ENCODE measurements at regions not wholly inside any gene's neighbourhood (a gene's known extent, or its start where the extent isn't known, plus 50 kb on each side); places are given as distances from the start of the nearest gene placed in this dataset.

DNA sequence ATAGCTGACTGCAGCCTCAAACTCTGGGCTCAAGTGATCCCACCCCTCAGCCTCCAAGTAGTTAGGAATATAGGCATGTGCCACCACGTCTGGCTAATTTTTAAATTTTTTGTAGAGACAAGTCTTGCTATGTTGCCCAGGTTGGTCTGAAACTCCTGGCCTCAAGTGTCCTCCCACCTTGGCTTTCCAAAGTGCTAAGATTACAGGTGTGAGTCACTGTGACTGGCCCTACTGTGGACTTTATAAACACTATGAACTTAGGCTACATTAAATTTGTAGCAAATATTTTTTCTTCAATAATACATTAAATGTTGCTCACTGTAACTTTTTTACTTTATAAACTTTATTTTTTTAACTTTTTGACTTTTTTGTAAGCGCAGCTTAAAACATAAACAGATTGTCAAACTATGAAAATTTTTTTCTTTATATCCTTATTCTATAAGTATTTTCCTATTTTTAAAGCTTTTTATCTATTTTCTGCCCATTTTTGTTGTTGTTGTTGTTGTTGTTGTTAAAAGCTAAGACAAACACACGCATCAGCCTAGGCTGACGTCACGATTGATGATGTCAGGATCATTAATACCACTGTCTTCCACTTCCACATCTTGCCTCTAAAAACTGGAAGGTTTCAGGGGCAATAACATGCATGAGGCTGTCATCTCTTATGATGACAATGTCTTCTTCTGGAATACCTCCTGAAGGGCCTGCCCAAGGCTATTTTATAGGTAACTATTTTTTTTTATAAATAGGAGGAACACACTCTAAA is 204.2 kb downstream of the KLF5 start:
- TF ChIP-seq, protein P1, sequence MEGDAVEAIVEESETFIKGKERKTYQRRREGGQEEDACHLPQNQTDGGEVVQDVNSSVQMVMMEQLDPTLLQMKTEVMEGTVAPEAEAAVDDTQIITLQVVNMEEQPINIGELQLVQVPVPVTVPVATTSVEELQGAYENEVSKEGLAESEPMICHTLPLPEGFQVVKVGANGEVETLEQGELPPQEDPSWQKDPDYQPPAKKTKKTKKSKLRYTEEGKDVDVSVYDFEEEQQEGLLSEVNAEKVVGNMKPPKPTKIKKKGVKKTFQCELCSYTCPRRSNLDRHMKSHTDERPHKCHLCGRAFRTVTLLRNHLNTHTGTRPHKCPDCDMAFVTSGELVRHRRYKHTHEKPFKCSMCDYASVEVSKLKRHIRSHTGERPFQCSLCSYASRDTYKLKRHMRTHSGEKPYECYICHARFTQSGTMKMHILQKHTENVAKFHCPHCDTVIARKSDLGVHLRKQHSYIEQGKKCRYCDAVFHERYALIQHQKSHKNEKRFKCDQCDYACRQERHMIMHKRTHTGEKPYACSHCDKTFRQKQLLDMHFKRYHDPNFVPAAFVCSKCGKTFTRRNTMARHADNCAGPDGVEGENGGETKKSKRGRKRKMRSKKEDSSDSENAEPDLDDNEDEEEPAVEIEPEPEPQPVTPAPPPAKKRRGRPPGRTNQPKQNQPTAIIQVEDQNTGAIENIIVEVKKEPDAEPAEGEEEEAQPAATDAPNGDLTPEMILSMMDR (IDR thresholded peaks at IDR 0.05): no peak
- CTCF ChIA-PET: no interaction called here
- intact Hi-C loops (cut with micrococcal nuclease): no loop called here

DNA sequence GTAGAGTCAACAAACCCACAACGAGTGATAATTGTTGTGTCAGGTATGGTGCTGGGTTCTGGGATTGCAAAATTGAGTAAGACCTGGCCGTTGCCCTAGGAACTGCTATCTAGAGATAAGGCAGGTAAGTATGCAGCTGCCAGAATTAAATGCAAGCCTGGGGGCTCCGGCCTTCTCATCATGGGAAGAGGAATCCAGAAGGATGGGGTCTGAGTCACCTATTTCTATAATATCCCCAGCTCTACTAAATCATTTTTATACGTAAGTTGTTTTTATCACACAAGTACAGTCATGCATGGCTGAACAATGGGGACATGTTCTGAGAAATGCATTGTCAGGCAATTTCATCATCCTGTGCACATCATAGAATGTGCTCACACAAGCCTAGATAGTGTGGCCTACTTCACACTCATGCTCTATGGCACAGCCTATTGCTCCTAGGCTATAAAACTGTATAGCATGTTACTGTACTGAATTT is 203.0 kb downstream of the KLF5 start:
- H3K27me3 Mint-ChIP-seq: no peaks in the 10 kb centered on the region
- TF ChIP-seq, protein P1 (IDR thresholded peaks at IDR 0.05): no peak
- no peak overlapping the region for H3K4me3 Mint-ChIP-seq
- POLR2A ChIA-PET: no interaction called here
- no peaks in the 10 kb centered on the region for H3K9me3 Mint-ChIP-seq
- no peaks in the 10 kb centered on the region for H3K36me3 Mint-ChIP-seq (ENCODE audit: low read depth)
- no peaks in the 10 kb centered on the region for H3K4me1 Mint-ChIP-seq (ENCODE audit: low read depth)
- DNase-seq: no peak
- no peak overlapping the region for H3K27ac Mint-ChIP-seq
- no peak for ATAC-seq
- intact Hi-C loops (cut with micrococcal nuclease): no loop called here
- CTCF ChIA-PET: no interaction called here

More for the DNA sequence above, 204.2 kb downstream of the KLF5 start:
- Mint-ChIP-seq H3K27me3 (no peaks in the 10 kb centered on the region), H3K9me3 (no peaks in the 10 kb centered on the region), H3K27ac (no peak overlapping the region), H3K36me3 (ENCODE audit: low read depth) (no peaks in the 10 kb centered on the region), H3K4me1 (ENCODE audit: low read depth) (no peaks in the 10 kb centered on the region), H3K4me3 (no peak overlapping the region)
- no peak for ATAC-seq
- DNase-seq: no peak
- POLR2A ChIA-PET: interaction anchor here (0.7 kb wide), 1 partner anchor 782 kb away, joined by 4 read pairs; no protein-coding TSS in a partner anchor

DNA sequence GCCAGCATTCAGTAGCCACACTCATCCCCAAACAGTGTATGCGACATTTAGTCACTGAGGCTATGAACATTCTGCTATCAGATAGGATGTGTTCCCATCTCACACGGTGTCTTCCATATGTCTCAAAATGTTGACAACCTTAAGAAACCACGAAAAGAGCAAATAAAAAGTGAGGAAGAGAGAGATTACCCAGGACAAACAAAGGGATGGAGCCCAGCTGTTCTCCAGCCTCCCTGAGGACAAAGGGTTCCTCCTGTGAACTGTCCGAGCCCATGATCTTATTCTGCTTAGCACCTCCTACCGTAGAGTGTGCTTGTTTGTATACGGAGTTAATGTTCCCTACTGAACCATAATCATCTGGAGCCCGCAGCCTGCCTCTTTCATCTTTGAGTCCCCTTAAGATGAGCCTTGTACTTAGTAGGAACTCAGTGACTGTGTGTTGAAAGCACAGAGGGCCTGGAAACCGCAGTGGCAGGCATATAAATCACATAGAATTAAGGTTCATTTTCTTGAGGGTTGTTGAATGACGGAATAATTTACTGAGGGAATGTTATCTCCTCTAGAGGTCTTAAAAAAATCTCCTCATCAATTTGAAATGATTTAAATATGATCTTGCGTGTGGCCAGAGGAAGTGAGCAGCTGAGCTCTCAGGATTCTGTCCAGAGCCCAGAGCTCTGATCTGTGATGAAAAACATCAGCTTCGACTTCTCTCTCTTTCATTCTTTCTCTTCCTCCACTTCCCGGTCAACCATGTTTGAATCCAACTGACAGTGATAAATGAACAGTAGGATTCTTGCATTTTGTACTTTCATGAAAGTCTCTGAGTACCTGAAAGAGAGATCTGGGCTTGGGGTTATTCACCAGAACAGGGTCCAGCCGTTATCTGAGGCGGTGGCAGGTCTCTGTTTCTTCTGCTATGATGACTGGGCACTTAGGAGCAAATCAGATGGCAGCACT is 200.5 kb downstream of the KLF5 start:
- H3K36me3 Mint-ChIP-seq (ENCODE audit: low read depth): no peaks in the 10 kb centered on the region
- TF ChIP-seq, protein P1 (IDR thresholded peaks at IDR 0.05): no peak
- ChIA-PET CTCF (no interaction called here), POLR2A (interaction anchor here (0.5 kb wide), 1 partner anchor 224 kb away, joined by 3 read pairs; no protein-coding TSS in a partner anchor)
- no peak for ATAC-seq
- H3K4me3 Mint-ChIP-seq: no peak overlapping the region
- no peak overlapping the region for H3K27ac Mint-ChIP-seq
- intact Hi-C loops (cut with micrococcal nuclease): no loop called here
- no peaks in the 10 kb centered on the region for H3K9me3 Mint-ChIP-seq
- DNase-seq: no peak
- H3K4me1 Mint-ChIP-seq (ENCODE audit: low read depth): no peaks in the 10 kb centered on the region
- no peaks in the 10 kb centered on the region for H3K27me3 Mint-ChIP-seq

DNA sequence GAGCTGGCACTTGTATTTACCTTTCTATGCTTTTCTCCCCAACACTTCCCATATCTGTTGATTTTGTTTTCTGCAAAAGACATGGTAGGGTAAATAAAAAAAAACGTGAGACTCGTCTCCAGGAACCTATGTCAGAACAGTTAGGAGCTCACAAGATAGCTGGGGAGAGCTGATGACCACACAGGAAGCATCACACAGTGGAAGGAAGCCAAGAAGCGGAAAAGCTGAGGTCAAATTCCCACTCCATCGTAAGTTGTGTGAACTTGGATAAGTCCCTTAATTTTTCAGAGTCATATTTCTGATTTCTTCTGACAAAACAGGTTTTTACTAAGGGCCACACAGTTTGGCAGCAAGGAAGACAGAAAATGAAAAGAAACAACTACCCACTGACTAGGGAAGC is 199.6 kb downstream of the KLF5 start:
- CTCF ChIA-PET: no interaction called here
- H3K4me1 Mint-ChIP-seq (ENCODE audit: low read depth): no peaks in the 10 kb centered on the region
- DNase-seq (no peak), ATAC-seq (no peak)
- intact Hi-C loops (cut with micrococcal nuclease): no loop called here
- no peak overlapping the region for H3K27ac Mint-ChIP-seq
- no peak overlapping the region for H3K4me3 Mint-ChIP-seq
- no peaks in the 10 kb centered on the region for H3K27me3 Mint-ChIP-seq
- no peaks in the 10 kb centered on the region for H3K9me3 Mint-ChIP-seq
- TF ChIP-seq, protein P1 (IDR thresholded peaks at IDR 0.05): no peak
- no peaks in the 10 kb centered on the region for H3K36me3 Mint-ChIP-seq (ENCODE audit: low read depth)
- POLR2A ChIA-PET: interaction anchor here (0.5 kb wide), 1 partner anchor 223 kb away, joined by 3 read pairs; no protein-coding TSS in a partner anchor
